NCI-H2081 (cell line): ENCODE measurements at regions not wholly inside any gene's neighbourhood (a gene's known extent, or its start where the extent isn't known, plus 50 kb on each side); places are given as distances from the start of the nearest gene placed in this dataset.

ENCODE experiments used
- DNase-seq, 2 experiments: peaks; one replicate each; lab custom pipeline; 2025; lab: John Stamatoyannopoulos, UW

DNA sequence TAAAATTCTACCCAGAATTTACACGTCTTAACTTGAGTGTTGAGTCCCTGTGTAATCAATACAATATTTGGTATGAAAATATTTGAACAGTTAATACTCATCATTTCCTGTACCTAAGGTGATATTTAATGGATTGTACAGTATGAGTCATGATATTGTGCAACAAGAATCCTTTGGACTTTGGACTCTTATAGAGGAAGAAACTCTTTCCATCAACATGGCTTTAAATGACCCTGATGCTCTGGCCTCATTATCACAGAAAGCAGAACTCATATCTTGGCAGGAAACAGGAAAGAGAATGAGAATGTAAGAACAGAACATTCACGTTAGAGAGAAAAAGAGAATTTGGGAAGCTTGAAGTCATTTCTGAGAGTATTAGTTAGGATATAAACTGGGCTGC lies 168.8 kb upstream of the B3GALT2 start:
- DNase-seq = peak in 1 of 2 experiments; percentile 10

DNA sequence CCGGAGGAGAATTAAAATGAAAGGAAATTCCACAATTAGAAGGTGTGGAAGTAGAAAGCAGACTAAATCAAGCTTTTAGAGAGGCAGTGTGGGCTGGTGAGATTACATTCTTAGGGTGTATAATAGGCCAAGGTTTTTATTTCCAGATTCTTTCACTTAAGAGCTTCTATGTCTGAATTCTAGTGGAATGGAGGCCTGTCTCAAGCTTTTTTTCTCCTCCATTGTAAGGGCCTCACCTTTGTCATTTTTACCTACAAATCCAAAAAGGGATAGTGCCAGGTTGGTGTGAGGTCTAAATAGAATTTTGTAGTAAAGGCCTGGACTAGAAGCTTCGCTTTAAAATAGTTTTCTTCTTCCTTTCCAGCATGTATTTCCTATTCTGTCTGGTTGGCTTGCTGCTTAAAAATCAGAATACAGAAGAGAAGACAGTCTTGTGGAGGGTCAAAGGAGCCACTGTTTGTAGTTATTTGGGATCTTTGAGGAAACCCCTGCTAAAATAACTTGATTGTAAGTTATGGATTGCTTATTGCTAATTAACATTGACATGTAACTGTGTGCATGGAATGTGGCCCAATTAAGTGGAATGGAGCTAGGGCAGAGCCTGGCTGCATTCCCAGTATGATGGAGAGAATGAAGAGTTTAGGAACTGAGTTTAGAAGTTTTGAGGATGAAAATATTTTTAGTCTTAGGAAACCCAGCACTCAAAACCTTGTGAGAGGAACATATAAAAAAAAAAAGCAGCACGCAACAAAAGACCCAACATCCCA lies 162.5 kb upstream of the B3GALT2 start:
- DNase-seq = no peak

DNA sequence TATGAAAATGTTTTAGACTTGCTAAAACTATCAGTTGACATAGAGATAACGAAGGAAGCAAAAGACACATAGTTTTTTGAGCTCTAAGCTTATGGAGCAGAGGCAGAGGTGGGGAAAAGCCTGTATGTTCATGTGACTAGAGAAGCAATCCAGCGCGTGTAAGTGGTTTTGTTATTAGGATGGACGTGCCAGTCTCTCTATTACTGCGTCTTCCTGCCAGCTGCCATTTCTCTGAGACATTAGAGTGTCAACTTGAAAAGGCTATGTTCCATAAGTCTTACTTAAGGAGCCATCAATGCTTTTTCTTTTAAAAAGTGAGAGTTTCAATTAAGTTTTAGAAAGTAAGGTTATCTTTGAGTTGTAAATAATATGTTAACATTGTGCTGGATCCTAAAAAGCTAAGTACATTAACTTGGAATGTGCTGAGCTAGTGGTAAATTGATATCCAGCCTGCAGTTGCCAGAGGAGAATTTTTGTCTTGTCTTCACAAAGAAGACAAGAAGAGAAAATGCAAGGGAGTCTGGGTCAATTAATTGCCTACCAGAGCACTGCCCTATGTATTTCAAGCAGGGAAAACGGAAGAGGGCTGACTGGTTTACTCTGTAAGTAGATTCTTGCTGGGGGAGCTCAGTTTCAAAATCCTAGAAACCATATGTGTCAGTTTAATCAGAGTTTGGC lies 161.8 kb upstream of the B3GALT2 start:
- DNase-seq = no peak

DNA sequence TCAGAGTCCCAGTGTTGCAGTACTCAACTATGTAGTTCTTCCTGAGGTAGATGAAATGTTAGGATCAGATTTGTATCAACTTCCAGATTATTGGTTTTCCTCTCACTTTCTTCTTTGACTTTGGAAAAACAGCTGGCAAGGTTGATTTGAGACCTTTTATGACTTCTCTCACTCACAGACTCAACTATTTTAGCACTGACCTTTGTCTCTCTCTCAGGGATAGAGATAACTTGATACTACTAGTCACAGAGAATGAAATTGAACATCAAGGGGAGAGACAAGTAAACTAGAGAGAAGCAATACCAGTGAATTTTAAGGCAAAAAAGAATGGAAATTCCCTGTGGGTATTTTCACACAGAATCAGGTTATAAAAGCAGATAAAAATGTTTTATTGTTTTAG lies 159.7 kb upstream of the B3GALT2 start:
- no peak for DNase-seq

DNA sequence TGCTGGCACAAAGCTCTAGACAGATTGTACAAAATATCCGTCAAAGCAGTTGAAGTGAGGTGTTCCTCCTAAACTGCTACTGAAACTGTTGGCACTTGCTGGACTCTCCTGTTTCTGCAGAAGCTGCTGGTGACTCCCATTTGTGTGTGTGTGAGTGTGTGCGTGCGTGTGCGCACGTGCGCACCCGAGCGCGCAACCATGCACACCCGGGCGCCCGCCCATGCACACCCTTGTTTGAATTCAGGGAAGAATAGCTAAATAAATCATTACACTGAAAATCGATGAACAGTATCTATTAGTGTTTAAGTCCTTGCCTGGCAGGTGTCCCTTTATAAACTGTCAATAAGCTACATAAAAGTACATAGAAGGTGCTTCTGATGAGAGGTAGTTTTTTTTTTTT lies 156.4 kb upstream of the B3GALT2 start:
- DNase-seq = no peak

DNA sequence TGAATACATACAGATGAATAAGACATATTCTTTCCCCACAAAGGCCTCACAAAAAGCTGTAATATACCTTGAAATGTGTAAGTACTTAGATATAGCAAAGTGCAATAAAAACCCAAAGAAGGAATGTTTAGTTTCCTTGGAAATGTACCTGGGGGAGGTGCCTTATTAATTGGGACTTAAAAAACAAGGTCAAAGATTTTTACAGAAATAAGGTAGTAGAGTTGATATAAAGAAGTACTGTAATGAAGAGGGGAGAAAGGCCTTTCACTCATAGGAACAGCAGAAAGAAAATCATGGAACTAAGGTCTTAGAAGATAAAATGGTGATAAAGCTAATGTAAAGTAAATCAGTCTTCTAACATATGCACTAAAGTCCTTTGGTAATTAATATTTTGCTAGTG lies 153.9 kb upstream of the B3GALT2 start:
- no peak for DNase-seq

DNA sequence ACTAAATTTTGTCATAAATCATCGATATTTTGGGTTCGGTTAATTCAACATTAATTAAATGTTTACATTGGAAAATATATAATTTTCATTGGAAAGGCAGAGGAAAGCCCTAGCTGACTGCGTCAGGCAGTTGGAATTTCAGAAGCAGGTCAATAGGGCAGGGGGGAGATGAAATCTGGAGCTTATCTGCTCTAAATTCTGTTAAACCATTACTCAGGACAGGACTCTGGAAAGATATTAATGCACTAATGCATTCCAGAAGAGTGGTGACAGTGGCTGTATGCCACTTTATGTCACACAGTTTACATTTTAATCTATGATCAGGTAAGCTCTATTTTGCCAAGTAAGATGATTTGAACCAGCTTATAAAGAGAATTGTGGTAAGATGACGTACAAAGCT lies 153.0 kb upstream of the B3GALT2 start:
- DNase-seq = no peak

DNA sequence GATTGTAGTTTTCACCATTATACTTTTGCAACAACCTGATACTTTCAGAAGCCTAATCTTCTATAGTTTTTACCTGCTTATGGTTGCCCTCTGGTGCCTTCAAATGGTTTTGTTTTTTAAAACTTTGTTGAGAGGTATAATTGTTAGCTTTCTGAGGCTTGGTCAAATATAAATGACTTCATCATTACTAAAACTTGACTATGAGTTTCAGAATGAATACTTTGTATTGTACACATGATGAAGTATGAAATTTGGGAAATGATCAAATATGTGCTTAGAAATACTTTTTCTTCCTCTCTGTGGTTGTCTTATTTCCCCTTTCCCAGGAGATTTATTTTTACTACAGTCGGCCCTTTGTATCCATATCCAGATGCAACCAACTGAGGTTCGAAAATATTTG lies 151.8 kb upstream of the B3GALT2 start:
- DNase-seq = peak in 1 of 2 experiments; percentile 39

DNA sequence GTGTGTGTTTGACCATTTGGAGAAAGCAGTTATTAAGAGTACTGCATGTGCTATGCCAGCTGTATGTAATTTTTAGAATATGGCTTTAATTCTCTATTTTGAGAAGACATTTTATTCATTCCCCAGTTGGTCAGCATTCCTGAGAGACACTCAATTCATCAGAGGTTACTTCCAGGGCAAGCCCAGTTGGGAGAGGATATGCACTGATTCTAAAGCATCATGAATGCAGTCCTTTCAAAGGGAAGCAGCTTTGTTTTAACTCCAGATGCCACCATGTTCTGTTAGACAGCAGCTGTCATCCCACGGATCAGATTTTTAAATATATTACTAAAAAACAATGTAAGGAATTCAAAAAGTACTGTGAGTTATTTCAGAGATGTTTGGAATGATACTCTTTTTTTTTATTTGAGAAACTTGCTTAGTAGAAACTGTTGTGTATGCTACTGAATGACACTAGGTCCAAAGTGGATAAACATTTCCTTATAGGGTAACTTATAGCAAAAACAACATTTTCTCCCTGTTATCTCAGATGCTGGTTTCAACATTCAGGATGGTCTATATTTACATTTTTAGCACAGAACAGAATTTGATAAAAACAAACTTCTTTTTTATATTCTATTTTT lies 149.5 kb upstream of the B3GALT2 start:
- no peak for DNase-seq

DNA sequence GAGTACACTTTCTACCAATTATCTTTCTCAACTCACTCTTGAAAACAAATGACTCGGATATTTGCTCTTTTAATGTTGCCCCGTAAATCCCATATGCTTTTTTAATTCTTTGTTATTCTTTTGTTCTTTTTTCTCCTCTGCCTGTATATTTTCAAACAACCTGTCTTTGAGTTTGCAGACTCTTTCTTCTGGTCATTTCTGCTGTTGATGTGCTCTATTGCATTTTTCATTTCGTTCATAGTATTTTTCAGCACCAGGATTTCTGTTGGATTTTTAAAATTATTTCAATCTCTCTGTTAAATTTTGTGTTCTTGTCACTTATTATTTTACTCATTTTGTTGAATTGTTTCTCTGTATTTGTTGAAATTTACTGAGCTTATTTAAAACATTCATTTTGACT lies 146.8 kb upstream of the B3GALT2 start:
- DNase-seq = no peak

DNA sequence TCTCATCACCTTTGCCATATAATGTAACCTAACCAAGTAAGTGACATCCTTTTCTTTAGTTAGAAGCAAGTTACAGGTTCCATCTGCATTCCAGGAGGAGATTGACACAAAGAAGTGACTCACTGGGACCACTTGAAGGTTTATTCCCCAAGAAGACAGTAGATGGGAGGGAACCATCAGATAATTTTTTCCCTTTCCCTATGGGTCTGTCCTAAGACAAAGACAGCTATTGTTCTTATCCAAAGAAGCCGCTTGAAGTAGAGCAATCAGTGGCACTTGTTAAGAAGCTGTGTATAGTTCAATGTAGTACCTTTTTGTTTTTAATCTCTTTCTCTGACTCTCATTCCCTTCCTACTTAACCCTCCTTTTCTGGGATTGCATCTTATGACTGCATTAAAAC lies 139.9 kb upstream of the B3GALT2 start:
- DNase-seq = no peak

DNA sequence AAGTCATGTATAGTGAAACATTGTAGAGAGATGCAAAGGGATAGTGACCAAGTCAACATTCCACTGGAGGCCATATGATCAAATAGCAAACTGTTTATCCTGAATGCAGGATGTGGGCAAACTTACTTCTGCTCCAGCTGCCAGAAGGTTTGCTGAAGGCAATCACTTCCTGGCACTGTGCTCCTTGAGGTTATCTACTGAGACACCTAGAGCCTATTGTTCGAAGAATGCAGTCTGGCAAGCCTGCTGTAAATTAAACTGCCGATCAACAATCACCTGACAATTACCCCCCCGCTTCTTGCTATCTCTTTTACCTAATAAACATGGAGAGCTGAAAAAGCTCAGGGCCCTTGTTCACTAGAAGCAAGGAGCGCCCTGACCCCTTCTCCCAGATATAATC lies 139.4 kb upstream of the B3GALT2 start:
- DNase-seq = no peak

DNA sequence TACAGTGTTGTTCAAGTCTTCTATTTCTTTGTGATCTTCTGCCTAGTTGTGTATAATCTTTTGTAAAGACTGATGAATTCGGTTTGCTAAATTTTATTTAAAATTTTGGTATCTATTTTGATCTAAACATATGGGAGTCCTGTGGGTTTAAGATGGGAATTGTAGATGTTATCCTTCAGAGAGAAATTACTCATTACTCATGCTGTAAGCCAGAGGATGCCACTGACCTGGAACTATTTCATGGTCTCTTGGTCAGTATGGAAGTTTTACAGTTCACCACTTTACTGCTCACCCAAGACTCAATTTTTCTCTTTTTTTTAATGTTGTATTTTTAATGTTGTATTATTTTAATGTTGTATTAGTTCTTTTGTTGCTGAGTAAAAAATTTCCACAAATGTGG lies 138.6 kb upstream of the B3GALT2 start:
- no peak for DNase-seq

DNA sequence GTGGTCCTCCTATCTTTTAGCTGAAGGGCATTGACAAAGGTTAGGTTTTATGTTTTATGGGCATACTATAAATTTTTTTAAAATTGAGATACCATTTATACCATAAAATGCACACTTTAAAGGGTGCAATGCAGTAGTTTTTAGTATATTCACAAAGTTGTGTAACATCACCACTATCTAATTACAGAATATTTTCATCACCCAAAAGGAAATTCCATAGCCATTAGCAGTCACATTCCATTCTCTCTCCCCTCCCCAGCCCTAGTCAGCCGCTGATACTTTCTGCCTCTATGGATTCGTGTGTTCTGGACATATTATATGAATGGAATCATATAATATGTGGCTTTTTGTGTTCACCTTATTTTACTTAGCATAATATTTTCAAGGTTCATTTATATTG lies 135.8 kb upstream of the B3GALT2 start:
- DNase-seq = no peak

DNA sequence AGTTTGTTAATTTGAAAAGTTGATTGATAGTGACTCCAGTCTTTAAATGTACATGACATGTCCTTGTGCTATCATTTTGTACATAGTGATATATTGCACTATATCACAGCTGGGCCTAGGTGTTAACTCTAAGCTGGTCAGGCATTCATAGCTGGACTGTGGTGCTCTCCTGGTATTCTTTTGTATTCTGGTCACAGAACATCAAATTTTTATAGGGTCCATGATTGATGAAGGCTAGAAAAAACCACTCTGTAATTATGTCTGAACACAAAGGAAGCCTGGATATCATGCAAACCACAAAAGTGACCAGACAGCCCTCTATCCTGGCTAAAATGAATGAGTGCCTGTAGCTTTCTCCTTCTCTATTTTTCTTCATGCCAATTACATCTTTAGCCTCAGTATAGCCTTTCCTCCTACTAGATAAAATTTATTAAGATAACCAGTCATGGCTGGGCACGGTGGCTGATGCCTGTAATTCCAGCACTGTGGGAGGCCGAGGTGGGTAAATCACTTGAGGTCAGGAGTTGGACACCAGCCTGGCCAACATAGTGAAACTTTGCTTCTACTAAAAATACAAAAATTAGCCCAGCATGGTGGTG lies 134.9 kb upstream of the B3GALT2 start:
- peak; percentile 9 to 52 for DNase-seq

DNA sequence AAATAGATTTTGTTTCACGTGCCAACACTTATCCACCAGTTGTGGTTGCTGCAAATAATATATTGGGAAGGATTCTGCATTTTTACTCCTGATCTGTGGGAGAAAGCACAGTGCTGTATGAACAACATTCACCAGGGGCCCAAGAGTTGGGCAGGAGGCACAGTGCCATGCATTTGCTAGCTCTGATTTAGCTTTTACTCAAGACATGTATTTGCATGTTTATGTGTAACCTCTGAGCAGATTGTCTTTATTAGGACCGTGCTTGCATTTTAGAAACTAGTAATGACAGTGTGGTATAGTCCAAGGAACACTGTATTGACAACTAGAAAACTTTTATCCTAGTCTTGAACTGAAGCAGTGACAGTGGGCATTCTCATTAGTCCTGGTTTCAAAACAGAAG lies 133.9 kb upstream of the B3GALT2 start:
- no peak for DNase-seq

DNA sequence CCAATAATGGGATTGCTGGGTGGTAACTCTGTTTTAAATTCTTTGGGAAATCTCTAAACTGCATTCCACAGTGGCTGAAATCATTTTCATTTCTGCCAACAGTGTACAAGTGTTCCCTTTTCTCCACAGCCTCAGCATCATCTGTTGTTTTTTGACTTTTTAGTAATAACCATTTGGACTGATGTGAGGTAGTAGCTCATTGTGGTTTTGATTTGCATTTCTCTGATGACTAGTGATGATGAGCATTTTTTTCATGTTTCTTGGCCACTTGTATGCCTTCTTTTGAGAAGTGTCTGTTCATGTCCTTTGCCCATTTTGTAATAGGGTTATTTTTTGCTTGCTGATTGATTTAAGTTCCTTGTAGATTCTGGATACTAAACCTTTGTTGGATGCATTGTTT lies 131.9 kb upstream of the B3GALT2 start:
- DNase-seq = no peak

DNA sequence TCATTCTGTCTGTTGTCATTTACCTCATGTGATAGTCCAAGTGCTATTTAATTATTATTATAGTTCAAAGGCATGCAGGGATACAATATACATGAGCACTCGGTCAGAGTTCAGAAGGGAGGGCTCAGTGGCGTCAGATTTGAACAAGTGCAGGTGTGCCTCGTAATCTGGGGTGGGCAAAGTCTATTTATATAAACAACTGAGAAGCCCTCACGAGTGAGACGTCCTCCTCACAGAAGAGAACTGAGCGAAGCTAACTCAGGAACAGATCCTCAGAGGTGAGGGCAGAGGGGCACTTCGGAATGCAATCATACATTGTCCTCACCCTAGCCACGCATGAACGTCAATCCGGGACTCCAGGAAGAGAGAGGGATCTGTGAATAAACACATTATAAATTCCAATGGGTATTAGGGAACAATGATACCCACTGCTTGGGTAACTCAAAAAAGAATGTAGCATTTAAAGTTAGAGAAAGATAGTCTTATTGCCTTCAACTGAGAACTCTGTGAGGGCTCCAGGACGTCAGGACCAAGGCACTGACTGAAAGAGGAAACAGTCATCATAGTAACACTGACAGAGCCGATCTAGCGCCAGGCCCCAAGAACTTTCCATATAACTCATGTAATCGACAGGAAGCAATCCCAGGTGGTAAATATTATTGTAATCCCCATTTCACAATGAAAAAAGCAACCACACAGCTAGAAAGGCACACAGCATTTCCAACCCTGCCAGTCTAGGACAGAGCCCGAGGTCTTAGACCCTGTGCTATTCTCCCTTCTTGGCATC lies 127.1 kb upstream of the B3GALT2 start:
- DNase-seq = no peak

DNA sequence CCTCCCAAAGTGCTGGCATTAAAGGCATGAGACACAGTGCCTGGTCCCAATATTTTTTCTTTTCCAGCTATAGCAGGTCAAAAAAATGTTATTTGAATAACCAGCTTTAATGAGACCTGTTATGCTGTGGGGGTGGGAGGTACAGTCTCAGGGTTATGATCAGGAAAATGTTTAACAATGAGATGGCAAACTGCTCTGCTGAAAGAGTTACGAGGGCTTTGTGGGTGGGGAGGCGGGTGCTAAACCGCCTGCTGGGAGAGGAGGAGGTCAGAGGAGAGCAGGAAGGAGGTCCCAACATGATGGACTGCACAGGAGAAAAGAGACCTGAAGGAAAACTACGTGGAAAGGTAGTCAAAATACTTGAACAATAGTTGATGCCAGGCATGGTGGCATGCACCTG lies 126.0 kb upstream of the B3GALT2 start:
- DNase-seq = peak in 1 of 2 experiments; percentile 11

DNA sequence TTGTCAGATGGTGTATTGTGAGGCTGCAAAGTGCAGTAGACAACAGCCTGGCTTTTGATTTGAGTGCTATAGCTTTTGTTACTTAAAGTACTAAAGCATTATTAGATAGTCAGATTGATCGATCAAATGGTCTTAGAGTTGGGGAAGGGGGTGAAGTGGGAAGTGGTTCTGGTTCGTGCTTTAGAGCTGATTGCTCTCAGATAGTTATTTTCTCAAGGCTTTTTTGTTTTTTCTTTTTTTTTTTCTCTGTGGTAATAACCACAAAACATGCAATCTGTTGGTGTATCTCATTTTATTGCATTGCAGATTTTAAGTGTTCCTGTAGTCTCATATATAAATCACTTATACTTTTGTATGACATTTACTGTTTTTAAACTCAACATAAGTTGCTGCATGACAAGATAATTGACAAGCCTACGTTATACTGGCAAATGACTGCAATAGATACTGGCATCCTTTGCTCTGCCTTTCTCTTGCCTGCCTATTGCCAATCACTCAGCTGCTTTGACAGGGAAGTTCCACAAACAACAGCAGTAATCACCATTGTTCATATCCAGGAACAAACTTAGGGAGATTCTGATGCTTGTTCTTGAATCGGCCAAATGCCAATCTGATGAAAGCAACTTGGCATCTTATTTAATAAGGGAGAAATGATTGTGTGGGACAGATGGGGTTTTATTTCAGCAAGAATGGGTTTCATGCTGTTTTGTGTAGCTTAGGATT lies 125.0 kb upstream of the B3GALT2 start:
- peak; percentile 60 to 90 for DNase-seq

DNA sequence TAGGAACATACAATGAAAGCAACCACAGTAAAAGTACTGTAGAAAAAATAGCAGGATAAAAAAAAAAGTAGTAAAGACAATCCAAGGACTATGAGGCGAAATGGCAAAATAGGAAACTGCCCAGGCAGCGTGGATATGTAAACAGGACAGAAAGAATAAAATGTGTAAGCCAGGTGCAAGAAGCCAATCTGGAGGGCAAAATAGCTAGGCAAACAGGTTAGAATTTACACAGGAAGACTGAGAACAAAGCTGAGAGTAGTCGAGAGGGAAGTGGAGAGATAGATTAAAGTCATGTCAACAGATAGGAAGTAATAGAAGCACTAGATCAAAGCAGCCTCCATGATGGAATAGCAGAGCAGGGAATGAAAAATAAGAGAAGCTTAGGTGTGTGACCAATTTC lies 124.2 kb upstream of the B3GALT2 start:
- peak; percentile 96 to 99 for DNase-seq
